HL-60 (cell line): ENCODE measurements at regions not wholly inside any gene's neighbourhood (a gene's known extent, or its start where the extent isn't known, plus 50 kb on each side); places are given as distances from the start of the nearest gene placed in this dataset.

Experiments used
- GABPA ChIP-seq: IDR thresholded peaks from 2 replicates; pipeline ENCODE4 v1.6.1; 2012; ENCODE audit warnings: low read depth
- REST ChIP-seq: IDR thresholded peaks from 2 replicates; pipeline ENCODE4 v1.6.1; 2012; ENCODE audit warnings: low read depth; ENCODE audit not compliant: insufficient replicate concordance
- TF ChIP-seq, protein P1 (sequence below): IDR thresholded peaks from one replicate; pipeline ENCODE4 v1.5.1; 2011; ENCODE audit warnings: low read length, control low read depth, inconsistent platforms; ENCODE audit not compliant: insufficient read depth

DNA sequence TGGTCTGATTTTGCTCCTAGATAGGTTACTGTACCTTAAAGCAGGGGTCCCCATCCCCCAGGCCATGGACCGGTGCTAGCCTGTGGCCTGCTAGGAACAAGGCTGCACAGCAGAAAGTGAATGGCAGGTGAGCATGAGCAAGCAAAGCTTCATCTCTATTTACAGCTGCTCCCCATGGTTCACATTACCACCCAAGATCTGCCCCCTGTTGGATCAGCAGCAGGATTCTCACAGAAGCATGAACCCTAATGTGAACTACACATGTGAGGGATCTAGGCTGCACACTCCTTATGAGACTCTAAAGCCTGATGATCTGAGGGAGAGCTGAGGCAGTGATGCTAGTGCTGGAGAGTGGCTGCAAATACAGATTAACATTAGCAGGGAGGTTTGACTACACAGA is 78.1 kb downstream of the DRD1 start:
- TF ChIP-seq REST (no peak), GABPA (no peak)
- TF ChIP-seq, protein P1, sequence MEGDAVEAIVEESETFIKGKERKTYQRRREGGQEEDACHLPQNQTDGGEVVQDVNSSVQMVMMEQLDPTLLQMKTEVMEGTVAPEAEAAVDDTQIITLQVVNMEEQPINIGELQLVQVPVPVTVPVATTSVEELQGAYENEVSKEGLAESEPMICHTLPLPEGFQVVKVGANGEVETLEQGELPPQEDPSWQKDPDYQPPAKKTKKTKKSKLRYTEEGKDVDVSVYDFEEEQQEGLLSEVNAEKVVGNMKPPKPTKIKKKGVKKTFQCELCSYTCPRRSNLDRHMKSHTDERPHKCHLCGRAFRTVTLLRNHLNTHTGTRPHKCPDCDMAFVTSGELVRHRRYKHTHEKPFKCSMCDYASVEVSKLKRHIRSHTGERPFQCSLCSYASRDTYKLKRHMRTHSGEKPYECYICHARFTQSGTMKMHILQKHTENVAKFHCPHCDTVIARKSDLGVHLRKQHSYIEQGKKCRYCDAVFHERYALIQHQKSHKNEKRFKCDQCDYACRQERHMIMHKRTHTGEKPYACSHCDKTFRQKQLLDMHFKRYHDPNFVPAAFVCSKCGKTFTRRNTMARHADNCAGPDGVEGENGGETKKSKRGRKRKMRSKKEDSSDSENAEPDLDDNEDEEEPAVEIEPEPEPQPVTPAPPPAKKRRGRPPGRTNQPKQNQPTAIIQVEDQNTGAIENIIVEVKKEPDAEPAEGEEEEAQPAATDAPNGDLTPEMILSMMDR, result no peak
